Suprapubic skin (tissue), 3 donors: ENCODE measurements at regions not wholly inside any gene's neighbourhood (a gene's known extent, or its start where the extent isn't known, plus 50 kb on each side); places are given as distances from the start of the nearest gene placed in this dataset.

Source experiments
- POLR2A ChIP-seq, 2 donors: fragments of 450-650 bp; IDR thresholded peaks; one replicate each; pipeline ENCODE4 v1.6.1; 2017; ENCODE audit warnings: antibody characterized with exemption in 2 of 2, mild to moderate bottlenecking in 2 of 2, moderate library complexity in 2 of 2
- TF ChIP-seq, protein P1 (sequence below), 2 donors: fragments of 200-600 bp in 1 of 2; fragments of 450-650 bp in 1 of 2; sonication (generic) in 1 of 2; IDR thresholded peaks; one replicate each; pipeline ENCODE4 v1.5.1; 2016 to 2019; ENCODE audit warnings: antibody characterized with exemption in 2 of 2, mild to moderate bottlenecking in 1 of 2, moderate library complexity in 1 of 2

DNA sequence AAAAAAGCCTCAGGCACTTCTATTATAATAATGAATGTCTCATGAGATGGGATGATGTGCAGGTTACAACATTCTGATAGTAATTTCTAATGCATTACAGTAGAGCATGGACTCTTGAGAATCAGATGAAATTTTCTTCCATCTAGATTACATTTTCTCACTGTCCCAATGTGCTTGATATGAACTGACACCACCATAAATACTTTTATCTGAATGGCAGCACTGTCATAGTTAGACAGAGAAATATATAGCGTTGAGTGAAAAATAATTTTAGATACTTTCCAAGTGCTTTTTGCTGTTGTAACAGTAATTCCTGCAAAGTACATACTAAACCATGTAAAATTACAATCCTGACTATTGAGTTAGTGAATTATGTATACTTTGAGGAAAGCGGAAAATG is 630.1 kb downstream of the BRINP3 start:
- TF ChIP-seq, protein P1, sequence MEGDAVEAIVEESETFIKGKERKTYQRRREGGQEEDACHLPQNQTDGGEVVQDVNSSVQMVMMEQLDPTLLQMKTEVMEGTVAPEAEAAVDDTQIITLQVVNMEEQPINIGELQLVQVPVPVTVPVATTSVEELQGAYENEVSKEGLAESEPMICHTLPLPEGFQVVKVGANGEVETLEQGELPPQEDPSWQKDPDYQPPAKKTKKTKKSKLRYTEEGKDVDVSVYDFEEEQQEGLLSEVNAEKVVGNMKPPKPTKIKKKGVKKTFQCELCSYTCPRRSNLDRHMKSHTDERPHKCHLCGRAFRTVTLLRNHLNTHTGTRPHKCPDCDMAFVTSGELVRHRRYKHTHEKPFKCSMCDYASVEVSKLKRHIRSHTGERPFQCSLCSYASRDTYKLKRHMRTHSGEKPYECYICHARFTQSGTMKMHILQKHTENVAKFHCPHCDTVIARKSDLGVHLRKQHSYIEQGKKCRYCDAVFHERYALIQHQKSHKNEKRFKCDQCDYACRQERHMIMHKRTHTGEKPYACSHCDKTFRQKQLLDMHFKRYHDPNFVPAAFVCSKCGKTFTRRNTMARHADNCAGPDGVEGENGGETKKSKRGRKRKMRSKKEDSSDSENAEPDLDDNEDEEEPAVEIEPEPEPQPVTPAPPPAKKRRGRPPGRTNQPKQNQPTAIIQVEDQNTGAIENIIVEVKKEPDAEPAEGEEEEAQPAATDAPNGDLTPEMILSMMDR (IDR thresholded peaks at IDR 0.05), result no peak
- no peak for TF ChIP-seq POLR2A (IDR thresholded peaks at IDR 0.05)
